PC-9 (cell line): ENCODE measurements at regions not wholly inside any gene's neighbourhood (a gene's known extent, or its start where the extent isn't known, plus 50 kb on each side); places are given as distances from the start of the nearest gene placed in this dataset.

Experiments used
- CTCF ChIP-seq: fragments of 200-600 bp; sonication (generic); conservative IDR thresholded peaks from 2 replicates; pipeline ENCODE4 v1.6.1; 2017; ENCODE audit warnings: mixed run types, antibody characterized with exemption, mild to moderate bottlenecking, moderate library complexity
- EZH2 ChIP-seq: fragments of 200-600 bp; sonication (generic); IDR thresholded peaks from 2 replicates; pipeline ENCODE4 v1.8.0; 2017; ENCODE audit warnings: antibody characterized with exemption, low read depth

GRCh38 chr5:106019261-106019660 is 1651.5 kb downstream of the EFNA5 start:
- TF ChIP-seq CTCF (no peak), EZH2 (no peak)
